SK-N-SH treated with all-trans-retinoic acid at 6 μM for 48 hours (cell line): ENCODE measurements at regions not wholly inside any gene's neighbourhood (a gene's known extent, or its start where the extent isn't known, plus 50 kb on each side); places are given as distances from the start of the nearest gene placed in this dataset.

Experiments
- BACH2 ChIP-seq: fragments of 250-450 bp; sonication (Bioruptor Pico); IDR thresholded peaks from 2 replicates; pipeline ENCODE4 v1.9.0; 2021; ENCODE audit warnings: mild to moderate bottlenecking, borderline replicate concordance
- POU6F1 ChIP-seq: fragments of 250-450 bp; sonication (Bioruptor Pico); IDR thresholded peaks from 2 replicates; pipeline ENCODE4 v1.8.0; 2021; ENCODE audit warnings: low read depth, mild to moderate bottlenecking, moderate library complexity, borderline replicate concordance
- PPARA ChIP-seq: fragments of 250-450 bp; sonication (Bioruptor Pico); IDR thresholded peaks from 2 replicates; pipeline ENCODE4 v1.5.0; 2020; ENCODE audit warnings: mild to moderate bottlenecking, borderline replicate concordance
- RARB ChIP-seq: fragments of 250-450 bp; sonication (Bioruptor Pico); IDR thresholded peaks from 2 replicates; pipeline ENCODE4 v1.8.0; 2021; ENCODE audit warnings: mild to moderate bottlenecking, moderate library complexity
- TF ChIP-seq, protein P1 (sequence below): fragments of 250-450 bp; sonication (Bioruptor Pico); IDR thresholded peaks from 2 replicates; pipeline ENCODE4 v1.8.0; 2020; ENCODE audit warnings: mild to moderate bottlenecking, moderate library complexity, borderline replicate concordance

DNA sequence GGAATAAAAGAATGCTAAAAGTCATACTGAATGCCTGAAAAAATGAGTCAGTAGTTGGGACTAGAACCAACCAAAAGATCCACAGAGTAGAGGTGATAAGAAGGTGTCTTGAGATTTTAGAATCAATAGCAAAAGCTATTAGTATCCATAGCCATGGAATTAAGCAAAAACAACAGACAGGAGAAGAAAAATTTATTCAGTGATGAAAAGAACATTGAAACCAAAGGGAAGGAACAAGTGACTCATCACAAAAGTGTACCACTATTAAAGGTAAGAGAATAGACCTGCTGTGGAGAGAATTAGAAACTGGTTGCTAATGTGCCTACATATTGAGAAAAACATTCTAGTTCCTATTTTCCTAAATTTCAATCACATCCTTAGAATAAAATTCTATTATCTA, 182.0 kb upstream of the NEIL3 start:
- TF ChIP-seq, protein P1, sequence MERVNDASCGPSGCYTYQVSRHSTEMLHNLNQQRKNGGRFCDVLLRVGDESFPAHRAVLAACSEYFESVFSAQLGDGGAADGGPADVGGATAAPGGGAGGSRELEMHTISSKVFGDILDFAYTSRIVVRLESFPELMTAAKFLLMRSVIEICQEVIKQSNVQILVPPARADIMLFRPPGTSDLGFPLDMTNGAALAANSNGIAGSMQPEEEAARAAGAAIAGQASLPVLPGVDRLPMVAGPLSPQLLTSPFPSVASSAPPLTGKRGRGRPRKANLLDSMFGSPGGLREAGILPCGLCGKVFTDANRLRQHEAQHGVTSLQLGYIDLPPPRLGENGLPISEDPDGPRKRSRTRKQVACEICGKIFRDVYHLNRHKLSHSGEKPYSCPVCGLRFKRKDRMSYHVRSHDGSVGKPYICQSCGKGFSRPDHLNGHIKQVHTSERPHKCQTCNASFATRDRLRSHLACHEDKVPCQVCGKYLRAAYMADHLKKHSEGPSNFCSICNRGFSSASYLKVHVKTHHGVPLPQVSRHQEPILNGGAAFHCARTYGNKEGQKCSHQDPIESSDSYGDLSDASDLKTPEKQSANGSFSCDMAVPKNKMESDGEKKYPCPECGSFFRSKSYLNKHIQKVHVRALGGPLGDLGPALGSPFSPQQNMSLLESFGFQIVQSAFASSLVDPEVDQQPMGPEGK (CRISPR knock-in tag): no peak
- no peak for TF ChIP-seq POU6F1
- TF ChIP-seq RARB (CRISPR knock-in tag): no peak
- TF ChIP-seq BACH2: no peak
- no peak for TF ChIP-seq PPARA (CRISPR knock-in tag)
